Lower lobe of right lung (tissue), 2 donors: ENCODE measurements at regions not wholly inside any gene's neighbourhood (a gene's known extent, or its start where the extent isn't known, plus 50 kb on each side); places are given as distances from the start of the nearest gene placed in this dataset.

ENCODE experiments used
- ATAC-seq, 2 donors: fragments of 200-7000 bp; cut with Tn5 transposase; one replicate each; pipeline ENCODE4 v1.9.1; 2020 to 2022; ENCODE audit warnings: mild to moderate bottlenecking in 2 of 2, moderate library complexity in 2 of 2
- DNase-seq: peaks from one replicate; pipeline ENCODE4 v3.0.0-alpha.2; 2020
- H3K27ac ChIP-seq: fragments of 200-600 bp; one replicate; pipeline ENCODE4 v1.8.0; 2022
- H3K27me3 ChIP-seq: fragments of 200-600 bp; one replicate; pipeline ENCODE4 v1.8.0; 2022; ENCODE audit warnings: low read depth
- H3K36me3 ChIP-seq: fragments of 200-600 bp; one replicate; pipeline ENCODE4 v1.8.0; 2022; ENCODE audit warnings: mild to moderate bottlenecking
- H3K4me1 ChIP-seq: fragments of 200-600 bp; one replicate; pipeline ENCODE4 v1.8.0; 2022
- H3K4me3 ChIP-seq: fragments of 200-600 bp; one replicate; pipeline ENCODE4 v1.8.0; 2022; ENCODE audit warnings: mild to moderate bottlenecking
- H3K9me3 ChIP-seq: fragments of 200-600 bp; one replicate; pipeline ENCODE4 v1.8.0; 2022
- intact Hi-C: fragments of 100-400 bp; cut with DNase I; formaldehyde crosslinking; loops from one replicate; pipeline ENCODE4 v1.11.0; 2022
- TF ChIP-seq, protein P1 (sequence below): fragments of 200-600 bp; IDR thresholded peaks from one replicate; pipeline ENCODE4 v1.8.0; 2022; ENCODE audit warnings: antibody characterized with exemption, mild to moderate bottlenecking
- donor health status: DM: no; HTN: yes; CAD: no; lungs with severe emphysema.

DNA sequence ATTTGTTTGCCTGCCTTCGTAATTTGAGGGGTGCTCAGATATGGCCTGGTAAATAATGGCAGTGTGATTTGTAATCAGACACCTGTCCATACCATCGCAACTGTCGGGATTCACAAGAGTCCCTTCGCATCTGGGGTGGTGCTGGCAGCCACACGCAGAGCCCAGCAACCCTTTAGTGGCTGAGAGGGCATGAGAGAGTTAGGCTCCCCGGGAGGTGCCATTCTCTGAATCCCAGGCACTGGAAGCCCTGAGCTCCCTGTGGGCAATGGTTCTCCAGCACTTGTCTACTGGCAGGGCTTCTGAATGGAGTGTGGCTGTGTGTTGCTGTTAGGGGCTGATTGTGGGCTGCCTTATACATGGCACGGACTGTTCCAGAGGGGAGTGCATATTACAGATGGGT lies 230.1 kb downstream of the EBLN2 start:
- Histone ChIP-seq H3K9me3 (no peaks in the 10 kb centered on the region), H3K27me3 (no peaks in the 10 kb centered on the region), H3K4me1 (no peaks in the 10 kb centered on the region), H3K36me3 (no peaks in the 10 kb centered on the region), H3K4me3 (no peak overlapping the region), H3K27ac (no peak overlapping the region)
- DNase-seq (no peak), ATAC-seq (no peak)
- TF ChIP-seq, protein P1, sequence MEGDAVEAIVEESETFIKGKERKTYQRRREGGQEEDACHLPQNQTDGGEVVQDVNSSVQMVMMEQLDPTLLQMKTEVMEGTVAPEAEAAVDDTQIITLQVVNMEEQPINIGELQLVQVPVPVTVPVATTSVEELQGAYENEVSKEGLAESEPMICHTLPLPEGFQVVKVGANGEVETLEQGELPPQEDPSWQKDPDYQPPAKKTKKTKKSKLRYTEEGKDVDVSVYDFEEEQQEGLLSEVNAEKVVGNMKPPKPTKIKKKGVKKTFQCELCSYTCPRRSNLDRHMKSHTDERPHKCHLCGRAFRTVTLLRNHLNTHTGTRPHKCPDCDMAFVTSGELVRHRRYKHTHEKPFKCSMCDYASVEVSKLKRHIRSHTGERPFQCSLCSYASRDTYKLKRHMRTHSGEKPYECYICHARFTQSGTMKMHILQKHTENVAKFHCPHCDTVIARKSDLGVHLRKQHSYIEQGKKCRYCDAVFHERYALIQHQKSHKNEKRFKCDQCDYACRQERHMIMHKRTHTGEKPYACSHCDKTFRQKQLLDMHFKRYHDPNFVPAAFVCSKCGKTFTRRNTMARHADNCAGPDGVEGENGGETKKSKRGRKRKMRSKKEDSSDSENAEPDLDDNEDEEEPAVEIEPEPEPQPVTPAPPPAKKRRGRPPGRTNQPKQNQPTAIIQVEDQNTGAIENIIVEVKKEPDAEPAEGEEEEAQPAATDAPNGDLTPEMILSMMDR, result no peak
- intact Hi-C loops, result no loop called here

DNA sequence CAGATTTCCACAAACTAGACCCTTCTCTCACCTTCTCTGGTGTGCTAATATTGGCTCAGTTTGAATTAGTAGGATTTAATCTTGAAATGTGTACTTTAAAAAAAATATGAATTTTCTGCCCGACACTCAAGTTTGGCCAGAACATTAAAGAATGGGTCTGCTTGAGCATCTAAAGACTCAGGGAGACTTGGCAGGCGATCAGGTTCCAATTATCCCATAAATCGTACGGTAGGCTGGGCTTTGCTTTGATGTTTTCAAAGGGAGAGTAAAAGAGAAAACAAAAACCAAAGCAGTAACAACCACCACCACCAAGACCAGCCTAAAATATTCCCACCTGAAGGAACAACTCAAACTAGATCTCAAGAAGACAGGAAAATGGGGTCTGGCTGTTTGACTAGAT lies 230.8 kb downstream of the EBLN2 start:
- Histone ChIP-seq H3K4me1 (no peaks in the 10 kb centered on the region), H3K27ac (no peak overlapping the region), H3K27me3 (no peaks in the 10 kb centered on the region), H3K9me3 (no peaks in the 10 kb centered on the region), H3K36me3 (no peaks in the 10 kb centered on the region), H3K4me3 (no peak overlapping the region)
- DNase-seq (no peak), ATAC-seq (no peak)
- intact Hi-C loops, result no loop called here
- TF ChIP-seq, protein P1, result no peak

DNA sequence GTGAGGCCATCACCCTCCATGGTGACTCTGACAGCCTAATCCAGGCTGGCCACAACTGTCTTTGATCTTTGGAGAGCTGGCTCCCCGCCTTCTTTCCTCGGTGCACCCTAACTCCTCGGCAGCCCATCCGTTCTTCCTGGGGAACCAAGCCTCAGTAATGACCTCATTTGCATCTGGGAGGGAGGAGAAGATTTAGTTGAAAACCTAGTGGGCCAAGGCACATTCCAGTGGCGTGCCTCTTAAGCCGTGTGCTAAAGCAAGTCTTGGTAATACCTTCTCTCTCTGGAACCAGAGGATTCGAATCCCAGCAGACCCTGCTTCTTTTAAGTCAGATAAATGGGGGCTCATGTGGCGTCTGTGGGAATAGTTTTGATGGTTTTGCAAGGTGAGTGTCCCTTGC lies 233.1 kb downstream of the EBLN2 start:
- DNase-seq (no peak), ATAC-seq (no peak)

DNA sequence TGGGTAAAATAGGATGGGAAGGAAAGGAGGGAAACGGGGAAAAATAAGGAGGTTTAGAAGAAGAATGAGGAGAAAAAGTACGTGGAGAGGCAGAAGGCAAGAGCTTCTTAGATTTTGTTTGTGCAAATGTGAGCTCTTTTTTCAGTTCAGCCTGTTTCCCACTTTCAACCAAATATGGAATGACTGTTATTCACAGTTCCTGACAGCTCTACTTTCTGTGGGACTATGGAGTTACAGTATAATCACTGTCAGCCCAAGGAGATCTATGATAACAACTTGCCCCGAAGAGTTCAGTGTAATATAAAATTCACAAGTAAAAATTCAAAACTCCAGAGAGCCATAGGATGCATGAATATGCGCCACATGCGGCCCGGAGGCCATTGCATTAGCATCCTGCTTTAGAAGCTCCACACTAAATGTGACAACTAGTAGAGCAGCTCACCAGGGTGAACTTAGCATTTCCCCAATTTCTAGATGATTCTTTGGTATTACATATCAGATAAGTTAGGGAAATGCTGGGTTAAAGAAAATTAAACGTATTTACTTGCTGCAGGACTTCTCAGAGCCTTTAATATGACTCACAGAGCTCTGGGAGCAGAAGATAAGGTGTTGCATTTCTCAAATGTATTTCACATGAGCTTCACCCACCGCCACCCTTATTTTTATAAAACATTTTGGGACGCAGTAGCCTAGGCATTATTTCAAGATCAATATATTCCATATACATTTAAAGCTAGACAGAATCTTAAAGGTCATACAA lies 234.6 kb downstream of the EBLN2 start:
- no peaks in the 10 kb centered on the region for H3K36me3 ChIP-seq
- intact Hi-C loops, result no loop called here
- no peaks in the 10 kb centered on the region for H3K4me1 ChIP-seq
- H3K9me3 ChIP-seq, result no peaks in the 10 kb centered on the region
- TF ChIP-seq, protein P1, result no peak
- no peak overlapping the region for H3K27ac ChIP-seq
- no peaks in the 10 kb centered on the region for H3K27me3 ChIP-seq
- ATAC-seq (no peak), DNase-seq (no peak)
- H3K4me3 ChIP-seq, result no peak overlapping the region

More for the DNA sequence above, 233.1 kb downstream of the EBLN2 start:
- Histone ChIP-seq H3K4me1 (no peaks in the 10 kb centered on the region), H3K4me3 (no peak overlapping the region), H3K27me3 (no peaks in the 10 kb centered on the region), H3K9me3 (no peaks in the 10 kb centered on the region), H3K36me3 (no peaks in the 10 kb centered on the region), H3K27ac (no peak overlapping the region)
- intact Hi-C loops, result no loop called here
- TF ChIP-seq, protein P1, result no peak

DNA sequence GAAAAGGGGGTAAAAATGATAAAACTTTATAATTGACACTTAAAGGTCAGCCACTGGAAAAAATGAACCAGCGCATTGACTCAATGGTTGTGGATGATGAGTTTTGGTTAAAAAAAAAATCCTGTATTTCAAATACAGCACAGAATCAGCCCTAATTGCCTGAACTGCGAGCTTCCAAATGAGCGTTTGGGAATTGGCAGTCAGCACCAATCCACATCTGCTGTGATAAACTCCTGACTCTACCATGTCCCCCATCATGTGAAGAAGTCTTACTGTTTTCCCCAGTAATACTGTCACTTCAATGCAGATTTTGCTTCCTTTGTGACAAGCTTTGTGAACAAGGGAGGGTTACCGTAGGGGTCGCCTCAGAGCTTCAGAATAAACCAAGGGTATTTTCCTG lies 235.4 kb downstream of the EBLN2 start:
- TF ChIP-seq, protein P1, result no peak
- no peaks in the 10 kb centered on the region for H3K36me3 ChIP-seq
- intact Hi-C loops, result no loop called here
- no peak overlapping the region for H3K4me3 ChIP-seq
- no peak for ATAC-seq
- H3K9me3 ChIP-seq, result no peaks in the 10 kb centered on the region
- H3K27ac ChIP-seq, result no peak overlapping the region
- no peaks in the 10 kb centered on the region for H3K27me3 ChIP-seq
- no peak for DNase-seq
- H3K4me1 ChIP-seq, result no peaks in the 10 kb centered on the region
